SH-SY5Y (cell line): ENCODE measurements at regions not wholly inside any gene's neighbourhood (a gene's known extent, or its start where the extent isn't known, plus 50 kb on each side); places are given as distances from the start of the nearest gene placed in this dataset.

Experiments used
- GATA2 ChIP-seq: IDR thresholded peaks from 2 replicates; pipeline ENCODE4 v1.6.1; 2011; ENCODE audit warnings: mild to moderate bottlenecking, low read depth, low read length
- GATA3 ChIP-seq: IDR thresholded peaks from 2 replicates; pipeline ENCODE4 v1.6.1; 2011; ENCODE audit warnings: low read depth, mild to moderate bottlenecking, low read length, moderate library complexity

DNA sequence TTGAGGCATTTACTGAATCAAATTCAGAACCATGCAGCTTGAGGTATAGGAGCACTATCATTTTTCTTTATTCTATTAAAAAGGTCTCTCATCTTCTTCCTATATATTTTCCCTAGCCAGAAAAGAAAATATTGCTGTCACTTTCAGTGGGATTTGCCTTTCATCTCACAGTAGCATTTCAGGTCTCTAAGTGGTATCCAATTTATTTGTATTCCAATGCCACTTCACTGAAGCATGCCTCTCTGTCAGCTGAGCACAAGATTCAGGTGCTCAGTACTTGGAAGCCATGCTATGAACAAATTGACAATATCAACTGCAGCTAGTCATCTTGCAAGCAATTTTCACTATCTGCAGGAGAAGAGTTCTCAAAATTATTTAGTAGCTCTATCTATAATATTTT lies 457.2 kb upstream of the SLC39A10 start:
- TF ChIP-seq GATA3, result no peak
- no peak for TF ChIP-seq GATA2
